ENCODE measurements at regions not wholly inside any gene's neighbourhood (a gene's known extent, or its start where the extent isn't known, plus 50 kb on each side); places are given as distances from the start of the nearest gene placed in this dataset.
A peak's percentile ranks its signal among the peaks of the same experiment; 100 is the strongest.

DNA sequence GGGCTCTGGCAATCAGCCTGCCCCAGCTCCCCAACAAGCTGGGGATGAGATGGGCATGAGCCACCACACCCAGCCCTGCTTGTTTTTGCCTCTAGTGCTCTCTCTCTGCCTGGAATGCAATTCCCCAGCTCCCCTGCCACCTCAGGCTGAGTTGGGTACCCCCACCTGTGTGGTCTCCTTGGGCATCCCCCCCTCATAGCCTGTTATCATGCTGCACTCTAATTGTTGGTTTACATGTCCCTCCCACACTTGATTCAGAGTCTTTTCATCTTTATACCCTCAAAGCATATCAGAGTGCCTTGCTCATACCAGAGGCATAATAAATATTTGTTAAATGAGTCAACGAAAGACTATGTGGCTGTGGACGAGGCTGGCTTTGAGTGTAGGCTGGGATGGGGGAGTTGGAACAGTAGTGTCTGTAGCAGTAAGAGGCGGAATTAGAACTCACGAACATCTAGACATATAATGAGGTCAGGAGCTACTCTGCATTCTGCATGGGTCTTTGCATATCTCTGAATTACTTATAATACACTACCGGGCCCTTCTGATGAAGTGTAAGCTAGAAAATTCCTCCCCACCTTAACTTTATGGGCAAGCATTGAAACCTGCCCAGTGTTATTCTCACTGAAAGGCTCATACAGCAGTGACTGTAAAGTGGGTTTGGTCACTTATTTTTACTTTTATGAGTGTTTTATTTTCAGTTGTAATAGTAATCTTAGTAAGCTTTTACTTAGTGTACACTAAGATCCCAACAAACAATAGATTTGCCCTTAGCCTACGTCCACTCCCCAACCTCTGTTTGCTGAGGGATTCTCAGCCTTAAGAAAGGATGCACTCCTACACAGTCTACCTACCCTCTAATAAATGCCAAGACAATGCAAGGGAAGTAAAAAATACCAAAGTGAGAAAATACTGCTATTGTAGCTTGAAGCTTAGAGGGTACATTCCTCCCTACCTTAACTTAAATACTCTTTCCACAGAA, 58.7 kb downstream of the EDN1 start:
- TF ChIP-seq, protein P1, sequence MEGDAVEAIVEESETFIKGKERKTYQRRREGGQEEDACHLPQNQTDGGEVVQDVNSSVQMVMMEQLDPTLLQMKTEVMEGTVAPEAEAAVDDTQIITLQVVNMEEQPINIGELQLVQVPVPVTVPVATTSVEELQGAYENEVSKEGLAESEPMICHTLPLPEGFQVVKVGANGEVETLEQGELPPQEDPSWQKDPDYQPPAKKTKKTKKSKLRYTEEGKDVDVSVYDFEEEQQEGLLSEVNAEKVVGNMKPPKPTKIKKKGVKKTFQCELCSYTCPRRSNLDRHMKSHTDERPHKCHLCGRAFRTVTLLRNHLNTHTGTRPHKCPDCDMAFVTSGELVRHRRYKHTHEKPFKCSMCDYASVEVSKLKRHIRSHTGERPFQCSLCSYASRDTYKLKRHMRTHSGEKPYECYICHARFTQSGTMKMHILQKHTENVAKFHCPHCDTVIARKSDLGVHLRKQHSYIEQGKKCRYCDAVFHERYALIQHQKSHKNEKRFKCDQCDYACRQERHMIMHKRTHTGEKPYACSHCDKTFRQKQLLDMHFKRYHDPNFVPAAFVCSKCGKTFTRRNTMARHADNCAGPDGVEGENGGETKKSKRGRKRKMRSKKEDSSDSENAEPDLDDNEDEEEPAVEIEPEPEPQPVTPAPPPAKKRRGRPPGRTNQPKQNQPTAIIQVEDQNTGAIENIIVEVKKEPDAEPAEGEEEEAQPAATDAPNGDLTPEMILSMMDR (conservative IDR thresholded peaks at IDR 0.05; ENCODE audit: low read depth, low read length), result no peak
- no peak for DNase-seq (ENCODE audit: low read depth)
- H3K4me3 ChIP-seq (ENCODE audit: low read depth, low read length), result no peak overlapping the region

DNA sequence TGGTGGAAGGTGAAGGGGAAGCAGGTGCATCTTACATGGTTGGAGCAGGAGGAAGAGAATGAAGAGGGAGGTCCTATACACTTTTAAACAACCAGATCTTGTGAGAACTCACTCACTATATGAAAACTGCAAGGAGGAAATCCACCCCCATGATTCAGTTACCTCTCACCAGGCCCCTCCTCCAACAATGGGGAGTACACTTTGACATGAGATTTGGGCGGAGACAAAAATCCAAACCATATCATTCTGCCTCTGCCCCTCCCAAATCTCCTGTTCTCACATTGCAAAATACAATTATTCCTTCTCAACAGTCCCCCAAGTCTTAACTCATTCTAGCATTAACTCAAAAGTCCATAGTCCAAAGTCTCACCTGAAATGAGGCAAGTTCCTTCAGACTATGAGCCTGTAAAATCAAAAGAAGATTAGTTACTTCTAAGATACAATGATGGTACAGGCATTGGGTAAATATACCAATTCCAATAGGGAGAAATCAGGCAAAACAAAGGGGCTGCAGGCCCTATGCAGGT, 60.5 kb downstream of the EDN1 start:
- DNase-seq (ENCODE audit: low read depth), result no peak
- H3K4me3 ChIP-seq (ENCODE audit: low read depth, low read length), result no peak overlapping the region
- TF ChIP-seq, protein P1 (conservative IDR thresholded peaks at IDR 0.05; ENCODE audit: low read depth, low read length), result no peak

DNA sequence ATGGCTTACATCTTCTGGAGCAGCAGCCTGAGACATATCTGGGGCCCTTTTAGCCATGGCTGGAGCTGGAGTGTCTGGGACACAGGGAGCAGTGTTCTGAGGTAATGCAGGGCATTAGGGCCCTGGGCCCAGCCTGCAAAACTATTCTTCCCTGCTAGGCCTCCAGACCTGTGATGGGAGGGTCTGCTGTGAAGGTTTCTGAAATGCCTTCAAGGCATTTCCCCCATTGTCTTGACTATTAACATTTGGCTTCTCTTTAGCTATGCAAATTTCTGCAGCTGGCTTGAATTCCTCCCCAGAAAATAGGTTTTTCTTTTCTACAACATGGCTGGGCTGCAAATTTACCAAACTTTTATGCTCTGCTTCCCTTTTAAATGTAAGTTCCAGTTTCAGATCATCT, 61.5 kb downstream of the EDN1 start:
- H3K4me3 ChIP-seq (ENCODE audit: low read depth, low read length), result no peak overlapping the region
- no peak for DNase-seq (ENCODE audit: low read depth)
- TF ChIP-seq, protein P1 (conservative IDR thresholded peaks at IDR 0.05; ENCODE audit: low read depth, low read length), result no peak

DNA sequence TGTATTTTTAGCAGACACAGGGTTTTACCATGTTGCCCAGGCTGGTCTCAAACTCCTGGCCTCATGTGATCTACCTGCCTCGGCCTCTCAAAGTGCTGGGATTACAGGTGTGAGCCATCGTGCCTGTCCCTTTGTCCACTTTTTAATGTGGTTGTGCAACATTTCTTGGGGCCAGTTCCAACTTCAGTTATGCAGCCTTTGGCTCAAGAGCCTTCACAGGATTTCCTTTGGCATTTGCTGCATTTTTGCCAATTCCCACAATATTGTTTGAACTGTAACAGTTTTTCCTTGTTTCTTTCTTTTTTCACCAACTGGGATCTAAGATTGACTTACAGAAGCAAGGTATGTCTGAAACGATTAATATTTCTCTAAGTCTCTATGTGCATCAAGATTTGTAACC, 63.6 kb downstream of the EDN1 start:
- DNase-seq (ENCODE audit: low read depth), result no peak
- TF ChIP-seq, protein P1 (conservative IDR thresholded peaks at IDR 0.05; ENCODE audit: low read depth, low read length), result no peak

DNA sequence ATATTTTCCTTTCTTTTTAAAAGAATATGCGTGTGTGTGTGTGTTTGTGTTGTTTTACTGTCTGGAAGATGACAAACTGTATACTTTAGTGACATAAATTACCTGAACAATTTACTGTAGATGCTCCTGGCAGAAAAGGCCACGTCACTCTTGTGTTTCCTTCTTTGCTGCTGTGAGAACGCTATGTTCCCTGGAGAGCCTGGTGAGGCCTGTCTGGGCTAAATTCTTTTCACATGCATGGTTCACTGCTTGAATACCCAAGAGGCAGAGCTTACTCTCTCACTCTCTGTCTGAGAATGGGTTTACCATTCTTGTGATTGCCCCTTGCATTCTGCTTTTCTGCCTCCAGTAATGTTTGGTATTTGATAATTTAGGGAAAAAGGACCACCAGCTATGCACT, 64.3 kb downstream of the EDN1 start:
- peak; percentile 97 for DNase-seq (ENCODE audit: low read depth)
- TF ChIP-seq, protein P1 (conservative IDR thresholded peaks at IDR 0.05; ENCODE audit: low read depth, low read length), result no peak
- H3K4me3 ChIP-seq (ENCODE audit: low read depth, low read length), result no peak overlapping the region

More for the DNA sequence above, 63.6 kb downstream of the EDN1 start:
- H3K4me3 ChIP-seq (ENCODE audit: low read depth, low read length), result no peak overlapping the region

DNA sequence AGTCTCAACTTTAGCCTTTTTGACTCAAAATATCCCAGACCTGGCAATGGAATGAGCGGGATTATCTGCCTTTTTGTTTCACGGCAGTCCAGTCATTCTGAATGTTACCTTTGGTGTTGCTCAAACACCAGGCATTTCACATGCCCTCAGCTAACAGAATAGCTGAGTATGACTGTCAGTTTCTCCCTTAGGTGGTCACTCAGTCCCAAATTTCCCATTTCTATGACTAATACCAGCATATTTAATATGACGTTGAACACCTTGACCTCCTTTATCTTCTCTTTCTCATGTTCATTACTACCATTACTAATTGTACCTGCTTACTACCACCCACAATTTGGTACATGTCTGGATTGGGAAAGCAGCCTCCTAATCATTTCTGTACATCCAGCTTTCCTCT, 65.2 kb downstream of the EDN1 start:
- TF ChIP-seq, protein P1 (conservative IDR thresholded peaks at IDR 0.05; ENCODE audit: low read depth, low read length), result no peak
- no peak for DNase-seq (ENCODE audit: low read depth)

More for the DNA sequence above, 65.2 kb downstream of the EDN1 start:
- H3K4me3 ChIP-seq (ENCODE audit: low read depth, low read length), result no peak overlapping the region

All from epithelial cell of proximal tubule (primary cell).